A673 (cell line): ENCODE measurements at regions not wholly inside any gene's neighbourhood (a gene's known extent, or its start where the extent isn't known, plus 50 kb on each side); places are given as distances from the start of the nearest gene placed in this dataset.
"Not testable (repeated sequence)": the region's sequence is repeated elsewhere in the genome, so short reads cannot be mapped to it uniquely, and the experiment has no call there.

Experiments
- BruUV-seq: library from RNA; stranded (reverse); fragments of 400-500 nt; replicated peaks from 2 replicates; lab custom pipeline; 2021; lab: Mats Ljungman, UMichigan
- CTCF ChIA-PET: fragments of 300-600 bp; sonication (Branson Sonifier 250); formaldehyde crosslinking; loops from one replicate; lab custom pipeline; 2022; ENCODE audit warnings: antibody characterized with exemption; lab: Charles Lee
- POLR2A ChIA-PET: fragments of 300-600 bp; sonication (Branson Sonifier 250); formaldehyde crosslinking; loops from one replicate; lab custom pipeline; 2022; ENCODE audit warnings: antibody characterized with exemption; ENCODE audit not compliant: low non-redundant PET; lab: Charles Lee
- DNase-seq: peaks from one replicate; pipeline ENCODE4 v3.0.0-alpha.2; 2015; ENCODE audit warnings: low spot score
- H3K27ac ChIP-seq: fragments of 200-600 bp; sonication (generic); 2 replicates; pipeline ENCODE4 v1.5.1; 2016; ENCODE audit warnings: mixed run types, low read depth, mild to moderate bottlenecking, mixed read lengths, antibody characterized with exemption, low read length; ENCODE audit not compliant: poor library complexity, severe bottlenecking
- H3K27me3 ChIP-seq: fragments of 200-600 bp; sonication (generic); replicated peaks from 2 replicates; pipeline ENCODE4 v1.6.1; 2017; ENCODE audit warnings: mixed run types, low read depth, mild to moderate bottlenecking, mixed read lengths, antibody characterized with exemption, low read length; ENCODE audit not compliant: insufficient read depth, poor library complexity
- H3K36me3 ChIP-seq: fragments of 200-600 bp; sonication (generic); 2 replicates; pipeline ENCODE4 v1.6.1; 2016; ENCODE audit warnings: mixed run types, mild to moderate bottlenecking, mixed read lengths, antibody characterized with exemption, low read length; ENCODE audit not compliant: insufficient read depth, poor library complexity, severe bottlenecking
- H3K4me1 ChIP-seq: fragments of 200-600 bp; sonication (generic); 2 replicates; pipeline ENCODE4 v1.6.1; 2017; ENCODE audit warnings: mixed run types, mild to moderate bottlenecking, mixed read lengths, antibody characterized with exemption, low read length; ENCODE audit not compliant: insufficient read depth, poor library complexity, severe bottlenecking
- H3K4me3 ChIP-seq: fragments of 200-600 bp; sonication (generic); 2 replicates; pipeline ENCODE4 v1.5.1; 2016; ENCODE audit warnings: low read depth, mixed run types, mild to moderate bottlenecking, mixed read lengths, low read length; ENCODE audit not compliant: poor library complexity, severe bottlenecking
- H3K9me3 ChIP-seq: fragments of 200-600 bp; sonication (generic); 2 replicates; pipeline ENCODE4 v1.6.1; 2016; ENCODE audit warnings: mixed run types, low read depth, mild to moderate bottlenecking, mixed read lengths, antibody characterized with exemption, low read length; ENCODE audit not compliant: poor library complexity, severe bottlenecking
- intact Hi-C: fragments of 100-400 bp; cut with micrococcal nuclease; formaldehyde crosslinking; loops from one replicate; pipeline ENCODE4 v1.10.0; 2022; ENCODE audit not compliant: unreplicated experiment

GRCh38 chr16:33583702-33584101 lies 124.3 kb downstream of the TP53TG3F start:
- H3K27ac ChIP-seq, H3K27me3 ChIP-seq, H3K4me3 ChIP-seq, H3K9me3 ChIP-seq, H3K36me3 ChIP-seq, CTCF ChIA-PET, intact Hi-C loops, H3K4me1 ChIP-seq, BruUV-seq, DNase-seq, POLR2A ChIA-PET: not testable (repeated sequence)

GRCh38 chr16:33588589-33588988 lies 129.2 kb downstream of the TP53TG3F start:
- DNase-seq, H3K4me1 ChIP-seq, BruUV-seq, intact Hi-C loops, H3K27ac ChIP-seq, H3K27me3 ChIP-seq, H3K9me3 ChIP-seq, CTCF ChIA-PET, H3K4me3 ChIP-seq, H3K36me3 ChIP-seq, POLR2A ChIA-PET: not testable (repeated sequence)

DNA sequence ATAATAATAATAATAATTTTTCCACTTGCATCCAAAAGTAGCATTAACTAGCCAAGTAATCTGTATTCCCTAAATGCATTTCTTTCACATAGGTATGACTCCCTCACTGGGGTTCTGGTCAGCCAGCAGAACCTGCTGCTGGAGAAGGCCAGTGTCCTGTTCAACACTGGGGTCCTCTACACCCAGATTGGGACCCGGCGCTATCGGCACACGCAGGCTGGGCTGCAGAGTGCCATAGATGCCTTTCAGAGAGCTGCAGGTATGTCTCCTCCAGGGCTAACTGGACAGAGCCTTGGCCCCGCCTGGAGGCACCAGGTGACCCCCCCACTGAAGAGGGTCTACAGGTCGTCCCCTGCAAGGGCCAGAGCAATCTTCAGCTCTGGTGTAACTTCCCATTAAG lies 133.9 kb downstream of the TP53TG3F start:
- BruUV-seq, DNase-seq, intact Hi-C loops, CTCF ChIA-PET, H3K9me3 ChIP-seq, H3K4me1 ChIP-seq, H3K36me3 ChIP-seq, H3K4me3 ChIP-seq, H3K27me3 ChIP-seq, H3K27ac ChIP-seq, POLR2A ChIA-PET: not testable (repeated sequence)

DNA sequence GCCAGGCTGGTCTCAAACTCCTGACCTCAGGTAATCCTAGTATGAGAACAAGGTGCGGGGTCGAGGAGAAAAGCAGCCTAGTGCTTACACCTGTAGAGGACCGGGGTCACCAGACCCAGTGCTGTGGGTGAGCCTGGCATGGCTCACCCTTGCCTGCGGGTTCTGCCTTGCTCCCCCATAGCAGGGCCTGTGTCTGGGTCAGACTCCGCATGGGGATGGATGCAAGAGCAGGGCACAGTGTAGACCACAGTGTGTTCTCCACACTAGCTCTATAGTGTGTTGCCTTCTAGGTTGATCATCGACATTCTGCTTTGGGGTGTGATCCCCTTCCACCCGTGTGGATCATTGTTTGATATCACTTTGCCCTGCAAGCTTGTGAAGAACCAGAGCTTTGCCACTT lies 135.7 kb downstream of the TP53TG3F start:
- DNase-seq, H3K36me3 ChIP-seq, BruUV-seq, H3K4me1 ChIP-seq, intact Hi-C loops, H3K27ac ChIP-seq, H3K27me3 ChIP-seq, H3K9me3 ChIP-seq, H3K4me3 ChIP-seq, POLR2A ChIA-PET, CTCF ChIA-PET: not testable (repeated sequence)

- POLR2A ChIA-PET, H3K9me3 ChIP-seq, H3K27ac ChIP-seq, BruUV-seq, DNase-seq, H3K27me3 ChIP-seq, H3K36me3 ChIP-seq, CTCF ChIA-PET, H3K4me1 ChIP-seq, intact Hi-C loops, H3K4me3 ChIP-seq: not testable (repeated sequence)
Observed at GRCh38 chr16:33601029-33601428, 141.6 kb downstream of the TP53TG3F start.

GRCh38 chr16:33623535-33624077 lies 164.2 kb downstream of the TP53TG3F start:
- CTCF ChIA-PET, H3K36me3 ChIP-seq, BruUV-seq, DNase-seq, H3K27me3 ChIP-seq, intact Hi-C loops, POLR2A ChIA-PET, H3K9me3 ChIP-seq, H3K4me3 ChIP-seq, H3K27ac ChIP-seq, H3K4me1 ChIP-seq: not testable (repeated sequence)

GRCh38 chr16:33628895-33629294 lies 169.5 kb downstream of the TP53TG3F start:
- CTCF ChIA-PET, intact Hi-C loops: not testable (repeated sequence)

DNA sequence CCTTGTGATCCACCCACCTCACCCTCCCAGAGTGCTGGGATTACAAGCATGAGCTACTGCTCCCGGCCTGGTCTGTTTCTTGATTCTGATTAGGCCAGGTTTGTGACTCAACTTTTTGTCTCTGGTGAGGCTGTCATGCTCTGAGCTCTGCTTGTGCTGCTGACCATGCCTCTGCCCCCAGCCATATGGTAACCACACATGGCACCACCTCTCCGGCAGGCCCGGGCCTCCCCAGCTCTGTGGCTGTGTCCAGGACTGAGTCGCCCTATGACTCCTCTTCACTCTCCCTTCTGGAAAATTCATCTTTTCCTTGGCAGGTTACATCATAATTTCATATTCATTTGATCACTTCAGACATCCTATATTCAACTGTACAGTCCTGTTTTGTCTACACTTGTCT lies 172.3 kb downstream of the TP53TG3F start:
- H3K36me3 ChIP-seq, DNase-seq, POLR2A ChIA-PET, H3K27me3 ChIP-seq, H3K9me3 ChIP-seq, BruUV-seq, CTCF ChIA-PET, H3K27ac ChIP-seq, H3K4me1 ChIP-seq, intact Hi-C loops, H3K4me3 ChIP-seq: not testable (repeated sequence)

More at GRCh38 chr16:33628895-33629294, 169.5 kb downstream of the TP53TG3F start:
- H3K4me3 ChIP-seq, H3K4me1 ChIP-seq, DNase-seq, BruUV-seq, H3K27ac ChIP-seq, POLR2A ChIA-PET, H3K9me3 ChIP-seq, H3K27me3 ChIP-seq, H3K36me3 ChIP-seq: not testable (repeated sequence)
